ENCODE measurements at regions not wholly inside any gene's neighbourhood (a gene's known extent, or its start where the extent isn't known, plus 50 kb on each side); places are given as distances from the start of the nearest gene placed in this dataset.

DNA sequence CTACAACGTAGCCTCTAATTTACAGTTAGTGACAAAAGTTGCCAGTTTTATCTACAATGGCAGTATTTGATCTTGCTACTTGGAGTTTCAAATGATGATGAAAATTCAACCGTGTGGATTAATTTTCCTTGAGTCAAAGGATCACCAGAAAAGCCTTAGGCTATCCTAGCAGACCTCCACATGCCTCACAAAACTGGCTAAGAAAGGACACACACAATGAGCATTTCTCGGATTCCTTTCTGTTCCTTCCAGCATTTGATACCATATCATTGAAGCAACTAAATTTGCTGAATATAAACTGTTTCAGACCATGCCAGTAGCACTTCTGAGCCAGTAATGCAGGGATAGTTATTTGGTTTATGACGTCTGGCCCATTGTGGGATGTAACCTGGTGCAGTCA lies 587.4 kb upstream of the MDFIC2 start:
- no peak for DNase-seq
- Mint-ChIP-seq H3K4me1 (ENCODE audit: low read depth) (no peaks in the 10 kb centered on the region), H3K27ac (no peak overlapping the region), H3K4me3 (no peak overlapping the region), H3K36me3 (no peaks in the 10 kb centered on the region), H3K27me3 (peaks cover 14% of the 10 kb centered on the region), H3K9me3 (no peaks in the 10 kb centered on the region)
- POLR2A ChIA-PET: no interaction called here
- CTCF ChIA-PET: interaction anchor here (0.7 kb wide), 1 partner anchor 40 kb away, joined by 3 read pairs; no protein-coding TSS in a partner anchor
- intact Hi-C loops (cut with micrococcal nuclease): no loop called here

DNA sequence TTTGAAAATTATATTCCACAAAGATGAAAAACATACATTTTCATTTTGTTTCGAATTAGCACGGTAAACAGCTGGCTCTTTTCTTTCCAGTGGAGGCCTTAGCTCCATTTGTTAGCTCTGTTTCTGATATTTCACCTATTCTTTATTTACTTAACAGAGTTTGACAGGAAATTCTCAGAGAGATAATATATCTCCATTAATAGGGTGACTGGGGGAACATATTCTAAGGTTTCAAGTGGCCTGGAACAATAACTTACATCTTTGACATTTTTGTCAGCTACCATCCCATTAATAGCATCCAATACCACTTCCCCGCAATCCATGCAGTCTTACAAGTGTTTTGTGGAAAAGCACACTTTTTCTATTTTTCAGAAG lies 577.6 kb upstream of the MDFIC2 start:
- H3K4me3 Mint-ChIP-seq: no peak overlapping the region
- no peak overlapping the region for H3K27ac Mint-ChIP-seq
- DNase-seq: no peak
- no peaks in the 10 kb centered on the region for H3K36me3 Mint-ChIP-seq
- POLR2A ChIA-PET: no interaction called here
- intact Hi-C loops (cut with micrococcal nuclease): no loop called here
- no peaks in the 10 kb centered on the region for H3K9me3 Mint-ChIP-seq
- H3K27me3 Mint-ChIP-seq: no peaks in the 10 kb centered on the region
- CTCF ChIA-PET: no interaction called here
- no peaks in the 10 kb centered on the region for H3K4me1 Mint-ChIP-seq (ENCODE audit: low read depth)

DNA sequence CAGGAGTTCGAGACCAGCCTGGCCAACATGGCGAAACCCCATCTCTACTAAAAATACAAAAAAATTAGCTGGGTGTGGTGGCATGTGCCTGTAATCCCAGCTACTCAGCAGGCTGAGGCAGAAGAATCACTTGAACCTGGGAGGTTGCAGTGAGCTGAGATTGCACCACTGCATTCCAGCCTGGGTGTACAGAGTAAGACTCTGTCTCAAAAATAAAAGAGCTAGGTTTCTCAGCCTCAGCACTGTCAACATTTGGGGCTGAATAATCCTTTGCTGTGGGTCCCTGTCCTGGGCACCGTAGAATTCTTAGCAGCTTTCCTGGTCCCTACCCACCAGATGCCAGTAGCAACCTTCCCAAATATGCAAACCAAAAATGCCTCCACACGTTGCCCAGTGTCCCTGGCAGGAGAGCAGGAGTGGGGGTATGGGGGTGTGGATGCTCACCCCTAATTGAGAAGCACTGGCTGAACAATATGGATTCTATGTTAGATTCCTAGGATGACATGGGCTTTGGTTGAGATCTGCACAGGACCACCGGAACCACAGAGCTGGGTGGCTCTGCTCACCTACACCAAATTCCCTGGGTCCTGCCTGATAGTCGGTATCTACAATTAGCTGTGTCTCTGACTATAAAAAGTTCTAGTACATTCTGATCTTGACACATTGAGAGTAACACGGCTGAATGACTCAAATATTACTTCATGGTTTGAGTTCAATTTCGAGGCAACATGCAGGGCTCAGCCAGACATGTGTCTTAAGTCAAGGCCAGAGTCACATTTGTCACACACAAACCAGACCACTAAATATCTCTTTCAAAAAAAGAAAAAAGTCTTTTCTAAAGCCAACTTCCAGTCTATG lies 577.0 kb upstream of the MDFIC2 start:
- Mint-ChIP-seq H3K4me3 (no peak overlapping the region), H3K27me3 (no peaks in the 10 kb centered on the region), H3K9me3 (no peaks in the 10 kb centered on the region), H3K27ac (no peak overlapping the region), H3K4me1 (ENCODE audit: low read depth) (no peaks in the 10 kb centered on the region), H3K36me3 (no peaks in the 10 kb centered on the region)
- ChIA-PET POLR2A (no interaction called here), CTCF (no interaction called here)
- intact Hi-C loops (cut with micrococcal nuclease): no loop called here
- DNase-seq: no peak

DNA sequence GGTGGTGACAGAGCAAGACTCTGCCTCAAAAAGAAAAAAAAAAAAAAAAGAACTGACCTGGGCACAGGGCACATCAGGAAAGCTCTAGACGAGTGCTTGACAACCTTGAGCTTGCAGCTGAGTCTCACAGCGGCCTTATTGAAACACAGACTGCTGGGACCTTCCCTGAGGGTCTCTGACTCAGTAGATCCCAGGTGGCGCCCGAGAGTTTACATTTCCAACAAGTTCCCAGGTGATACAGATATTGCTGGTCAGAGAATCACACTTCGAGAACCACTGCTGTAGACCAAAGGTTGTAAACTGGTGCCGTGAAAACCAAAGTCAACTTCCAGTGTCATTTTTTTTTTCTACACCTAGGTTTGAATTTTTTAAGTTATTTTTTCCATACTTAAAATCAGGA lies 573.2 kb upstream of the MDFIC2 start:
- CTCF ChIA-PET: no interaction called here

DNA sequence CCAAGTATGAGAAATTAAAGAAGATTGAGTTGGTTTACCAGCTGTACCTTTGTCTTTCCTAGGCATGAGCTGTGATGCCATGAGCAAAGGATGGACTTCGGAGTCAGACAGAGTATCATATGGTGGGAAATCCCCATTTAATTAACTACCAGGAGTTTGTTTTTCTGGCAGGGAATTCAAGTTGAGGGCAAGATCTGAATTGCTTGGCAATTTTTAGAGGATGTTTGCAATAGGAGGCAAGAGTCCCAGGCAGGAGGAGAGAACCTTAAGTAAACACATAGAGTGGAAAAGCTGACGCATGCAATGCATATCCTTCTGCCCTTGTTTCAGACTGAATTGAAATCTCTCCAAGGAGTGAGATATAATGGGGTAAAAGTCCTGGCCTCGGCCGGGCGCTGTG lies 569.7 kb upstream of the MDFIC2 start:
- no peak for DNase-seq
- ChIA-PET POLR2A (no interaction called here), CTCF (no interaction called here)
- Mint-ChIP-seq H3K4me1 (ENCODE audit: low read depth) (no peaks in the 10 kb centered on the region), H3K4me3 (no peak overlapping the region), H3K27me3 (peaks cover 8% of the 10 kb centered on the region), H3K27ac (no peak overlapping the region), H3K9me3 (peaks cover 16% of the 10 kb centered on the region), H3K36me3 (no peaks in the 10 kb centered on the region)
- intact Hi-C loops (cut with micrococcal nuclease): no loop called here

More for the DNA sequence above, 573.2 kb upstream of the MDFIC2 start:
- Mint-ChIP-seq H3K9me3 (no peaks in the 10 kb centered on the region), H3K4me3 (no peak overlapping the region), H3K4me1 (ENCODE audit: low read depth) (no peaks in the 10 kb centered on the region), H3K27ac (no peak overlapping the region), H3K36me3 (no peaks in the 10 kb centered on the region), H3K27me3 (peaks cover 4% of the 10 kb centered on the region)
- DNase-seq: no peak
- intact Hi-C loops (cut with micrococcal nuclease): no loop called here
- POLR2A ChIA-PET: no interaction called here

DNA sequence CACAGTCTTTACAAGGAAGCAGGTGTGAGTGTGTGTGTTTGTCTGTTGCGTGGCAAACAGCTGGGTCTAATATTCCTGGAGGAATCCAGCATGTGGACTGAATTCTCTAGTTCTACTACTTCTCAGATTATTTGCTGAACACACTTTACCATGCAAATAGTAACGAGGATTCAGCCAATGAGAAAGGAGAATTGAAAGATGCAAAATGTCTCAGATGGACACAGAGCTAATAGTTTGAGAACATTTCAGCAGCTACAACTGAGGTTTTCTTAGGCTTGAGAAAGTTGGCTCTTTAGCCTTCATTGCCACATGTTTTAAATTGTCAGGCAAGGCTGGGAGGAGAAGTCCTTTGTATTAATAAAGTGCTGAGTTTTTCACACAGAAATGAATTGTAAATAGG lies 568.0 kb upstream of the MDFIC2 start:
- CTCF ChIA-PET: no interaction called here
- intact Hi-C loops (cut with micrococcal nuclease): no loop called here
- Mint-ChIP-seq H3K27ac (no peak overlapping the region), H3K4me1 (ENCODE audit: low read depth) (no peaks in the 10 kb centered on the region), H3K36me3 (no peaks in the 10 kb centered on the region), H3K4me3 (no peak overlapping the region), H3K9me3 (peaks cover 16% of the 10 kb centered on the region), H3K27me3 (peaks cover 10% of the 10 kb centered on the region)
- POLR2A ChIA-PET: no interaction called here
- DNase-seq: no peak

DNA sequence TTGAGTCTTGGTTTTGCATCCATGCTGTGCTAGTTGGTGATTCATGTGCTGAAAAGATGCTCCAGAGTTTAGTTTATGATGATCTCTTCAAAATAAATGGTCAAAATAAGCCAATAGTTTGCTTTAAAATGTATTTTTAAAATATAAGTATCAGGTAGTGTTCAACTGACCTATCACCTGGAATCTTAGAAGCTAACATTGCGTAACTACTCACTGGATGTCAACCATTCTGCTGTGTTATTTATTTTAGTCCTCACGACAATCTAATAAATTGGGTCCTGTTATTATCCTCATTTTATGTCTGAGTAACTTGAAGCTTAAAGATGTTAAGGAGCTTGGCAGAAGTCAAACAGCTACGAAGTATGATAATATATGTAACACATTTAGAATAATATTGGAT lies 563.7 kb upstream of the MDFIC2 start:
- ChIA-PET CTCF (no interaction called here), POLR2A (no interaction called here)
- peaks cover 28% of the 10 kb centered on the region for H3K9me3 Mint-ChIP-seq
- no peak overlapping the region for H3K4me3 Mint-ChIP-seq
- no peak for DNase-seq
- no peak overlapping the region for H3K27ac Mint-ChIP-seq
- no peaks in the 10 kb centered on the region for H3K36me3 Mint-ChIP-seq
- no peaks in the 10 kb centered on the region for H3K4me1 Mint-ChIP-seq (ENCODE audit: low read depth)
- H3K27me3 Mint-ChIP-seq: peaks cover 14% of the 10 kb centered on the region
- intact Hi-C loops (cut with micrococcal nuclease): no loop called here

DNA sequence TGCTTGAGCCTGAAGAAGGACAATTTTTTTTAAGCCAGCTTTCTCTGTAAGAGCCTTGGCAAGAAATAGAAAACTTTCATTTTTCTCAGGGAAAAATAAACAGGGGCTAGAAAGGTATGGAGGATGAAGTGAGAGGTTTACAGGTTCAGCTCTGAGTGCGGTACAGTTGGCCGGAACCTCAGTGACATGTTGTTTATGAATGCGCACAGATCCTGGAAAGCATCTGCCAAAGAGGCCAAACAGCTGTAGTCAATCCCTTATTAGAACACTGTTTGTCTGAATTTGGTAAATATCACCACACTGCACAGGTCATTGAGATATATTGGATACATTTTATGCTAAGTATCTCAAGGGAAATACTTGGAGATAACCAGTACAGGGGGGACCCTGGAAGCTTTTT lies 561.8 kb upstream of the MDFIC2 start:
- peaks cover 29% of the 10 kb centered on the region for H3K9me3 Mint-ChIP-seq
- no peak overlapping the region for H3K27ac Mint-ChIP-seq
- no peak for DNase-seq
- no peak overlapping the region for H3K4me3 Mint-ChIP-seq
- H3K4me1 Mint-ChIP-seq (ENCODE audit: low read depth): no peaks in the 10 kb centered on the region
- H3K27me3 Mint-ChIP-seq: peaks cover 14% of the 10 kb centered on the region
- ChIA-PET CTCF (no interaction called here), POLR2A (no interaction called here)
- intact Hi-C loops (cut with micrococcal nuclease): no loop called here
- H3K36me3 Mint-ChIP-seq: no peaks in the 10 kb centered on the region

DNA sequence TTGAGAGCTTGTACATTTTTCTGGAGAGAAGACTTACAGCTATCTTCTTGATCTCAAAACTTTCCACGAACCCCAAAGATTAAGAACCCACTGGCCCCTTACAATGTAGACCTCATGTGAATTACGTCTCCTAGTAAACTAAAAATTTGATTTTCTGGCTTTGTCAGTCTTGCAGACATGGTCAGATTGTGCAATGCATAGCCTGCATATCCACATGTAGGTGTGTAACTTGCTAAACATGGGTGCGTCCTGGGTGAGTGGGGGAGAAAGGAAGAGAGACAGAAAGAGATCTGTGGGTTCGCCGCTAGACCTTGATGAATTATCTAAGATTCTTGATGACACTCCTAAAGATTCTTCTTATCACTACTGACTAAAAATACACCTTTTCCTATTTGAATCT lies 561.2 kb upstream of the MDFIC2 start:
- peaks cover 24% of the 10 kb centered on the region for H3K9me3 Mint-ChIP-seq
- peaks cover 12% of the 10 kb centered on the region for H3K27me3 Mint-ChIP-seq
- no peaks in the 10 kb centered on the region for H3K36me3 Mint-ChIP-seq
- no peak for DNase-seq
- H3K4me1 Mint-ChIP-seq (ENCODE audit: low read depth): no peaks in the 10 kb centered on the region
- ChIA-PET CTCF (no interaction called here), POLR2A (no interaction called here)
- no peak overlapping the region for H3K4me3 Mint-ChIP-seq
- intact Hi-C loops (cut with micrococcal nuclease): no loop called here
- H3K27ac Mint-ChIP-seq: no peak overlapping the region

DNA sequence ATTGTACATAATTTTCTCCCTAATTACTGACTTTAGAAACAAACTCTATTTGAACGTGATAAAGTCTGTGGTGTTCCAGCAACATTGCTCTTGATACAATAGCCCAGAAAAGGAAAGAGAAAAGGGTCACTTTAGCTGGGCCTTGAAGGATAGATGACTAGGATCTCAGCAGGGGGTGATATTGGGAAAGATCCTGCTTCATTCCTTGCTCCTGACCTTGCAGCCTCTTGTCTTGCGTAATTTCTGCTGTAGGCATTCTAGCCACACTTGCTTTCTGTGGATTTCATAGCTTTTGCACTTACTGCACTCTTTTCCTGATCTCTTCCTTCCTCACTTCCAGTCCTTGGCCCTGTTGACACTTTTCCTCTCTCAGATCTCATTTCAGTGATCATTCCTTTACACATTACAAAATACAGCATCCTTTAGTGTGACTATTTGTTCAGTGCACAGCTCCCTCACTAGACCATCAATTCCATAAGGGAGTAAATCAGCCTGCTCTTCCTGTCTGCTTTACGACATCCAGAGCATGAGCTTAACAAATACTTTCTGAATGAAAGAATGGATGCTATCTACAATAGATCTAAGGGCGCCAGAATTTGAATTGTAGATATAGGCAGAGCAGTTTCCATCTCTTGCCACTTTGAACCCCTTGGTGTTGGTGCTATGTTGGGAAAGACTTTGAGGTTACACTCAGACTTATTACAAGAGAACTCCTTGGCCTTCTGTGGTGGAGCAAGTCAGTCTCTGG lies 559.6 kb upstream of the MDFIC2 start:
- no peak for DNase-seq
- peaks cover 19% of the 10 kb centered on the region for H3K9me3 Mint-ChIP-seq
- H3K36me3 Mint-ChIP-seq: no peaks in the 10 kb centered on the region
- H3K4me3 Mint-ChIP-seq: no peak overlapping the region
- no peaks in the 10 kb centered on the region for H3K4me1 Mint-ChIP-seq (ENCODE audit: low read depth)
- H3K27ac Mint-ChIP-seq: no peak overlapping the region
- intact Hi-C loops (cut with micrococcal nuclease): no loop called here
- H3K27me3 Mint-ChIP-seq: peaks cover 12% of the 10 kb centered on the region
- CTCF ChIA-PET: no interaction called here
- POLR2A ChIA-PET: no interaction called here

DNA sequence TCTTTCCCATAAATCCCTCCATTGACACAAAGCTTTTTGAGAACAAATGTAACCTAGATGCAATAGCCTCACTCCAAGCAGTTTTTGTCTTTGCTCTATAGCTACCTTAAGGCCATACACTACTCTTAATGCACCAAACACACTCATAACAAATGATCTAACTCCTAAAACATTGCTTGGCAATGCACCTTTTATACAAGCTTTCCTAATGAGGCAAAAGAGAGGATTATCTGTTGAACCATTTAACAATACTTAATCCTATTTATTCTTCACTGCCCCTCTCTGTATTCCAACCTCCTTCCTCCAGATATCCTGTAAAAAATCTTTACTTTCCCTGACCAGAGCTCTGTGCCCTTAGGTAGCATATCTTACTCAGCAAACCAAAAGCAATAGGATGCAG lies 558.1 kb upstream of the MDFIC2 start:
- DNase-seq: no peak
- Mint-ChIP-seq H3K4me3 (no peak overlapping the region), H3K36me3 (no peaks in the 10 kb centered on the region), H3K9me3 (peaks cover 19% of the 10 kb centered on the region), H3K4me1 (ENCODE audit: low read depth) (no peaks in the 10 kb centered on the region), H3K27ac (no peak overlapping the region), H3K27me3 (peaks cover 13% of the 10 kb centered on the region)
- ChIA-PET POLR2A (no interaction called here), CTCF (no interaction called here)
- intact Hi-C loops (cut with micrococcal nuclease): no loop called here

DNA sequence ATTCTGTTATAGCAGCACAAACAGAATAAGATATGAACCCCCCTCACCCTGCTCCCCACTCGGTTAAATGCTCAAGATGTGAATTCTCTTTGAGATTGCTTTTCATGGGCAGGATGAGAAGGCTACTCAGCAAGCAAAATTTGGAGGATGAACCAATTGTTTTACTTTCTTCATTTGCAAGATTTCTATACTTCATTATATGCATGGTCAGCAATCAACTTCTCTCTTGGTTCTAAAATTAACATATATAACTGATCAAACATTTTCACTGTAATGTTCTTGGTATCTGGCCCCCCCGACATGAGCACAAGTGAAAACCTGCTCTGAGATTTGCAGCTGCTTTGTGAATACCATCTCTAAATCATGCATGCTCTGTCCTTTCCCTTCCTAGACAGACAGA lies 556.1 kb upstream of the MDFIC2 start:
- Mint-ChIP-seq H3K27me3 (peaks cover 18% of the 10 kb centered on the region), H3K27ac (no peak overlapping the region), H3K4me3 (no peak overlapping the region), H3K36me3 (no peaks in the 10 kb centered on the region), H3K4me1 (ENCODE audit: low read depth) (no peaks in the 10 kb centered on the region), H3K9me3 (peaks cover 21% of the 10 kb centered on the region)
- intact Hi-C loops (cut with micrococcal nuclease): no loop called here
- POLR2A ChIA-PET: no interaction called here
- CTCF ChIA-PET: no interaction called here
- no peak for DNase-seq

DNA sequence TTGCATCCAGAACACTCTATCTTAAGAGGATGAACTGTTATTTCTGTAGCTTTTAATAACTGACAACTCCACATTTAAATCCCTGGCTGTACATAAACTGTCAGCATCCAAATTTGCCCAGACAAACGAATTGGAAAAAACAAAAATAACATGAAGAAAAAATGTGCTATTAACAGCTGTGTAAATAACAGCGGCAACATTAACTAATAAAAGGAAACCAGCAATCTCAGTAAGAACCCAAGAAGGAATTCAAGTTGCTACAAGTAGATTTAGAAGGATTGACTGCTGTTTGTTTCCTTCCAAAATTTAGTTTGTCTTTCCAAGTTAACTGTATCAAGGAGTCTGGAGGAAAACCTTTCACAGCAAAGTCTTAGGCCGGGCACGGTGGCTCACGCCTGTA lies 550.6 kb upstream of the MDFIC2 start:
- Mint-ChIP-seq H3K4me3 (no peak overlapping the region), H3K4me1 (ENCODE audit: low read depth) (no peaks in the 10 kb centered on the region), H3K9me3 (peaks cover 2% of the 10 kb centered on the region), H3K27me3 (peaks cover 23% of the 10 kb centered on the region), H3K27ac (no peak overlapping the region), H3K36me3 (no peaks in the 10 kb centered on the region)
- no peak for DNase-seq
- intact Hi-C loops (cut with micrococcal nuclease): no loop called here
- CTCF ChIA-PET: no interaction called here
- POLR2A ChIA-PET: no interaction called here

All from activated CD4-positive, alpha-beta memory T cell treated with anti-CD3 and anti-CD28 coated beads for 36 hours (primary cell).